Astrocyte (in vitro differentiated cells and primary cell): ENCODE measurements at regions not wholly inside any gene's neighbourhood (a gene's known extent, or its start where the extent isn't known, plus 50 kb on each side); places are given as distances from the start of the nearest gene placed in this dataset.

Source experiments
- CTCF ChIP-seq: IDR thresholded peaks from 2 replicates; pipeline ENCODE4 v1.5.1; 2011; ENCODE audit warnings: low read depth, mild to moderate bottlenecking, inconsistent platforms, low read length, moderate library complexity; ENCODE audit not compliant: insufficient read depth
- EZH2 ChIP-seq: IDR thresholded peaks from 2 replicates; pipeline ENCODE4 v1.6.1; 2012; ENCODE audit warnings: mild to moderate bottlenecking, low read length, inconsistent platforms; ENCODE audit not compliant: insufficient read depth

- TF ChIP-seq CTCF: no peak
- TF ChIP-seq EZH2: no peak
Observed at GRCh38 chr2:2887772-2888387, 489.7 kb downstream of the EIPR1 start.
